Pancreas (tissue), 10 donors: ENCODE measurements at regions not wholly inside any gene's neighbourhood (a gene's known extent, or its start where the extent isn't known, plus 50 kb on each side); places are given as distances from the start of the nearest gene placed in this dataset.

Experiments used
- ATAC-seq, 4 donors: fragments of 200-7000 bp; cut with Tn5 transposase; one replicate each; pipeline versions ENCODE4 v1.8.0 to v1.9.1; 2020; ENCODE audit warnings: mild to moderate bottlenecking in 4 of 4, moderate library complexity in 4 of 4
- DNase-seq, 6 donors: peaks; one replicate each; pipeline ENCODE4 v3.0.0-alpha.2; 2020
- FAIRE-seq: peaks from 2 replicates; lab custom pipeline; 2012; peaks lifted over from hg19 to GRCh38; lab: Jason Lieb, UNC
- H3K27ac ChIP-seq, 4 donors: fragments of 200-600 bp; sonication (generic); 1 replicate in 3 of 4; 2 replicates in 1 of 4; pipeline versions ENCODE4 v1.5.0 to v1.8.0; 2020
- H3K27me3 ChIP-seq, 4 donors: fragments of 200-600 bp; one replicate each; pipeline ENCODE4 v1.8.0; 2021
- H3K36me3 ChIP-seq, 3 donors: fragments of 200-600 bp; sonication (generic) in 1 of 3; one replicate each; pipeline versions ENCODE4 v1.5.0 to v1.8.0; 2020 to 2021
- H3K4me1 ChIP-seq, 3 donors: fragments of 200-600 bp; one replicate each; pipeline ENCODE4 v1.8.0; 2021
- H3K4me3 ChIP-seq, 4 donors: fragments of 200-600 bp; sonication (generic) in 2 of 4; one replicate each; pipeline versions ENCODE4 v1.5.0 to v1.8.0; 2020 to 2021
- H3K9me3 ChIP-seq, 4 donors: fragments of 200-600 bp; one replicate each; pipeline ENCODE4 v1.8.0; 2021
- CTCF ChIP-seq, 4 donors: fragments of 200-600 bp; sonication (generic) in 3 of 4; IDR thresholded peaks; one replicate each; pipeline versions ENCODE4 v1.5.0 to v1.8.0; 2021; ENCODE audit warnings: antibody characterized with exemption in 4 of 4
- WGBS, 2 donors: extraction: QIAGEN DNeasy Blood & Tissue Kit; methylation state at CpG; one replicate each; pipeline ENCODE4 v1.1.7; 2013; 5-methylcytosine and 5-hydroxymethylcytosine counted together
- intact Hi-C, 3 donors: fragments of 100-400 bp; cut with DNase I; formaldehyde crosslinking; loops; one replicate each; pipeline versions ENCODE4 v1.11.1 to v1.14.2; 2022
- donor health status: healthy with polysubstance abuse.
- donor health status: DM: no; HTN: no; CAD: no; lungs with moderate emphysema.
- donor health status: DM: no; HTN: no; CAD: no.
- donor health status: control.
- donor health status: control.
- donor health status: Bipolar disorder and iron deficiency.
- donor health status: DM: yes; HTN: yes; CAD: no.
- donor health status: DM: no; HTN: no; CAD: no.
- donor health status: DM: no; HTN: no; CAD: no.
- donor health status: DM: yes; HTN: yes; CAD: no.

- Histone ChIP-seq H3K4me3 (no peak overlapping the region), H3K9me3 (no peaks in the 10 kb centered on the region), H3K36me3 (no peaks in the 10 kb centered on the region), H3K27ac (no peak overlapping the region), H3K4me1 (no peaks in the 10 kb centered on the region), H3K27me3 (no peaks in the 10 kb centered on the region)
- intact Hi-C loops, result no loop called here
- WGBS, 2 donors, result 87 to 96% methylated on average over 3 of the region's 3 CpGs
- no peak for TF ChIP-seq CTCF (IDR thresholded peaks at IDR 0.05)
- FAIRE-seq, result no peak
- DNase-seq, result no peak
- no peak for ATAC-seq
Measured at GRCh38 chr13:105341256-105341655, 1194.2 kb downstream of the EFNB2 start.

GRCh38 chr13:105340061-105340606, 1195.3 kb downstream of the EFNB2 start:
- Histone ChIP-seq H3K4me1 (no peaks in the 10 kb centered on the region), H3K27me3 (no peaks in the 10 kb centered on the region), H3K27ac (no peak overlapping the region), H3K4me3 (no peak overlapping the region), H3K9me3 (no peaks in the 10 kb centered on the region), H3K36me3 (no peaks in the 10 kb centered on the region)
- WGBS, 2 donors, result 49 to 68% methylated on average over 3 of the region's 3 CpGs
- intact Hi-C loops, result no loop called here
- no peak for TF ChIP-seq CTCF (IDR thresholded peaks at IDR 0.05)
- DNase-seq (no peak), ATAC-seq (no peak), FAIRE-seq (no peak)

GRCh38 chr13:105338773-105339172, 1196.7 kb downstream of the EFNB2 start:
- no peak for FAIRE-seq
- Histone ChIP-seq H3K4me3 (no peak overlapping the region), H3K27ac (no peak overlapping the region), H3K4me1 (no peaks in the 10 kb centered on the region), H3K9me3 (no peaks in the 10 kb centered on the region), H3K36me3 (no peaks in the 10 kb centered on the region), H3K27me3 (no peaks in the 10 kb centered on the region)
- DNase-seq, result no peak
- no peak for ATAC-seq
- intact Hi-C loops, result no loop called here
- TF ChIP-seq CTCF (IDR thresholded peaks at IDR 0.05), result no peak
- 58 to 74% methylated on average over 2 of the region's 2 CpGs for WGBS, 2 donors

- Histone ChIP-seq H3K27me3 (no peaks in the 10 kb centered on the region), H3K9me3 (no peaks in the 10 kb centered on the region), H3K4me3 (no peak overlapping the region), H3K4me1 (no peaks in the 10 kb centered on the region), H3K36me3 (no peaks in the 10 kb centered on the region), H3K27ac (no peak overlapping the region)
- intact Hi-C loops, result no loop called here
- TF ChIP-seq CTCF (IDR thresholded peaks at IDR 0.05), result no peak
- DNase-seq (no peak), FAIRE-seq (no peak), ATAC-seq (no peak)
- 44 to 51% methylated on average over 6 of the region's 6 CpGs for WGBS, 2 donors
Measured at GRCh38 chr13:105338006-105338405, 1197.5 kb downstream of the EFNB2 start.

GRCh38 chr13:105336706-105337576, 1198.5 kb downstream of the EFNB2 start:
- 51 to 55% methylated on average over 7 of the region's 7 CpGs for WGBS, 2 donors
- intact Hi-C loops, result no loop called here
- Histone ChIP-seq H3K9me3 (no peaks in the 10 kb centered on the region), H3K4me1 (no peaks in the 10 kb centered on the region), H3K4me3 (no peak overlapping the region), H3K27me3 (no peaks in the 10 kb centered on the region), H3K27ac (no peak overlapping the region), H3K36me3 (no peaks in the 10 kb centered on the region)
- no peak for ATAC-seq
- no peak for DNase-seq
- TF ChIP-seq CTCF (IDR thresholded peaks at IDR 0.05), result no peak
- no peak for FAIRE-seq
